Right forelimb (tissue), 1 donor: ENCODE measurements at regions not wholly inside any gene's neighbourhood (a gene's known extent, or its start where the extent isn't known, plus 50 kb on each side); places are given as distances from the start of the nearest gene placed in this dataset.
"Not testable (repeated sequence)": the region's sequence is repeated elsewhere in the genome, so short reads cannot be mapped to it uniquely, and the experiment has no call there.

ENCODE experiments used
- DNase-seq: peaks from one replicate; pipeline ENCODE4 v3.0.0-alpha.2; 2018

DNA sequence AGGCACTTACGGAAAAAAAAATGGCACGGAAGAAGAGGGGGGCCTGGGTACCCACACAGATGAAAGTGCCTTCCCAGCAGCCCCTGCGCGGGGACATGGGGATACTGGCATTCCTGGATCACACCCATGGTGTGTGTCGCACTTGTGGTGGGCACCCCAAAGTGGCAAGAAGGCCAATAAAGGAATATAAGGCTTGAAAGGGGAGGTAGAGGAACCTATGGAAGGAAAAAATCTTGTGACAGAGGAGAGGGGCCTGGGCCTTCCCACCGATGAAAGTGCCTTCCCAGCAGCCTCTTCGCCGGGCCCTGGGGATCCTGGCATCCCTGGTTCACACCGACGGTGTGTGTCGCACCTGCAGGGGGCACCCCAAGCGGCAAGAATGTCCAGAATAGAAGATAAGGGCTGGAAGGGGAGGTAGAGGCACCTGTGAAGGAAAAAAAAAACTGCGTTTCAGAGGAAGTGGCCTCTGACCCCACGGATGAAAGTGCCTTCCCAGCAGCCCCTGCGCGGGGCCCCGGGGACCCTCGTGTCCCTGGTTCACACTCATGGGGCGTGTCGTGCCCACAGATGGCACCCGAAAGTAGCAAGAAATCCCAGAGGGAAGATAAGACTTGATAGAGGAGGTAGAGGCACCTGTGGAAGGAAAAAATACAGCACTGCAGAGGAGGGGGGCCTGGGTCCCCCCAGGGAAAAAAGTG, 284.0 kb downstream of the ALG10 start:
- DNase-seq: no peak

DNA sequence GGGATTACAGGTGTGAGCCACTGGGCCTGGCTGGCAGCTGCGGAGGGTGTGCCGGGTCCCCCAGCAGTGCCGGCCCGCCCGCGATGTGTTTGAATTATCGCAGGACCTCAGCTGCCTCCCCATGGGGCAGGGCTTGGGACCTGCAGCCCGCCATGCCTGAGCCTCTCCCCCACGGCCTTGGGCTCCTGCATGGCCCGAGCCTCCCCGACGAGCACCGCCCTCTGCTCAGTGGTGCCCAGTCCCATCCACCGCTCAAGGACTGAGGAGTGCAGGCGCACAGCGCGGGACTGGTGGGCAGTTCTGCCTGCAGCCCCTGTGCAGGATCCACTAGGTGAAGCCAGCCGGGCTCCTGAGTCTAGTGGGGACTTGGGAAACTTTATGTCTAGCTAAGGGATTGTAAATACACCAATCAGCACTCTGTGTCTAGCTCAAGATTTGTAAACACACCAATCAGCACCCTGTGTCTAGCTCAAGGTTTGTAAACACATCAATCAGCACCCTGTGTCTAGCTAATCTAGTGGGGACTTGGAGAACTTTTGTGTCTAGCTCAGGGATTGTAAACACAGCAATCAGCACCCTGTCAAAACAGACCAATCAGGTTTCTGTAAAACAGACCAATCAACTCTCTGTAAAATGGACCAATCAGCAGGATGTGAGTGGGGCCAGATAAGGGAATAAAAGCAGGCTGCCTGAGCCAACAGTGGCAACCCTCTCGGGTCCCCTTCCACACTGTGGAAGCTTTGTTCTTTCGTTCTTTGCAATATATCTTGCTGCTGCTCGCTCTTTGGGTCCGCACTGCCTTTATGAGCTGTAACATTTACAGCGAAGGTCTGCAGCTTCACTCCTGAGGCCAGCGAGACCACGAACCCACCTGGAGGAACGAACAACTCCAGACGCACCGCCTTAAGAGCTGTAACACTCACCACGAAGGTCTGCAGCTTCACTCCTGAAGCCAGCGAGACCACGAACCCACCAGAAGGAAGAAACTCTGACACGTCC, 287.8 kb downstream of the ALG10 start:
- DNase-seq: not testable (repeated sequence)

DNA sequence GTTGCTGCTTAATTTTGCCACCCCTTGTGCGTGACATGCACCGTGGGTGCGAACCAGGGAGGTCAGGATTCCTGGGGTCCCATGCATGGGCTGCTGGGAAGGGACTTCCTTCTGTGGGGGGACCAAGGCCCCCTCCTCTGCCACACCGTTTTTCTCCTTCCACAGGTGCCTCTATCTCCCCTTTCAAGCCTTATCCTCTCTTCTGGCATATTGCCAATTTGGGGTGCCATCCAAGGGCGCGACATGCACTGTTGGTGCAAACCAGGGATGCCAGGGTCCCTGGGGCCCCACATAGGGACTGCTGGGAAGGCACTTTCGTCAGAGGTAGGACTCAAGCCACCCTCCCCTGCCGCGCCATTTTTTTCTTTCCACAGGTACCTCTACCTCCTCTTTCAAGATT, 289.0 kb downstream of the ALG10 start:
- DNase-seq: no peak

DNA sequence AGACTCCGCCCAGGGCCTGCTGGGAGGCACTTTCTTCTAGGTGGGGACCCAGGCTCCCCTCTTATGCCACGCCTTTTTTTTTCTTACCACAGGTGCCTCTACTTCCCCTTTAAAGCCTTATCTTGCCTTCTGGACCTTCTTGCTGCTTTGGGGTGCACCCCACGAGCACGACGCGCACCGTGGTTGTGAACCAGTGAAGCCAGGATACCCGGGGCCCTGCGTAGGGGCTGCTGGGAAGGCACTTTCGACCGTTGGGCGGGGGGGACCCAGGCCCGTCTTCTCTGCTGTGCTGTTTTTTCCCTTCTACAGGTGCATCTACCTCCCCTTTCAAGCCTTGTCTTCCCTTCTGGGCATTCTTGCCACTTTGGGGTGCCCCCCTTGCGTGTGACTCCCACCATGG, 305.4 kb downstream of the ALG10 start:
- no peak for DNase-seq

DNA sequence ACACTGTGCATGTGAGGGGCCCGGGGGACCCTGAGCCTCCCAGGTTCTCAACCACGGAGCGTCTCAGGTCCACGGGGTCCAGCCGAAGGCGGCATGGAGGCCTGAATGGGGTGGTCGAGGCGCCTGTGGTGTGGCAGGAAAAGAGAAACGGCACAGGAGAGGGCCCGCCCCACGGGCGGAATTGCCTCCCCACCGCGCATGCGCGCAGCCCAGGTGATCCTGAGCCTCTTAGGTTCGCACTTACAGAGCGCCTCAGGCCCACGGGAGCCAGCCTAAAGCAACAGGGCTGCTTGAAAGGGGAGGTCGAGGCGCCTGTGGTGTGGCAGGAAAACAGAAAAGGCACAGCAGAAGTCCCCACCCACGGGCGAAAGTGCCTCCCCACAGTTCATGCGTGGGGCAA, 311.0 kb downstream of the ALG10 start:
- no peak for DNase-seq

DNA sequence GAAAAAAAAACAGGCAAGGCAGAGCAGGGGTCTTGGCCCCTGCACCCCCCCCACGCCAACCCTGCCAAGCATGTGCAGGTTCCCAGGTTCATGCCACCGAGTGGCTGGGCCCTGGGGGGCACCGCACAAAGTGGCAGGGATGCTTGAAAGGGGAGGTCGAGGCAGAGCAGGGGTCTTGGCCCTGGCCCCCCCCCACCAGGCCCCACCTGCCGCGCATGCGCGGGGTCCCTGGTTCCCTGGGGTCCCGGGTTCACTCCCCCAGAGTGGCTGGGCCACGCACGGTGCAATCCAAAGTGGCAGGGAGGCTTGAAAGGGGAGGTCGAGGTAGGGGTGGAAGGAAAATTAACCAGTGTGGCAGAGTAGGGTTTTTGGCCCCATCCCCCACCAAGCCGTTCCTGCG, 312.2 kb downstream of the ALG10 start:
- no peak for DNase-seq

DNA sequence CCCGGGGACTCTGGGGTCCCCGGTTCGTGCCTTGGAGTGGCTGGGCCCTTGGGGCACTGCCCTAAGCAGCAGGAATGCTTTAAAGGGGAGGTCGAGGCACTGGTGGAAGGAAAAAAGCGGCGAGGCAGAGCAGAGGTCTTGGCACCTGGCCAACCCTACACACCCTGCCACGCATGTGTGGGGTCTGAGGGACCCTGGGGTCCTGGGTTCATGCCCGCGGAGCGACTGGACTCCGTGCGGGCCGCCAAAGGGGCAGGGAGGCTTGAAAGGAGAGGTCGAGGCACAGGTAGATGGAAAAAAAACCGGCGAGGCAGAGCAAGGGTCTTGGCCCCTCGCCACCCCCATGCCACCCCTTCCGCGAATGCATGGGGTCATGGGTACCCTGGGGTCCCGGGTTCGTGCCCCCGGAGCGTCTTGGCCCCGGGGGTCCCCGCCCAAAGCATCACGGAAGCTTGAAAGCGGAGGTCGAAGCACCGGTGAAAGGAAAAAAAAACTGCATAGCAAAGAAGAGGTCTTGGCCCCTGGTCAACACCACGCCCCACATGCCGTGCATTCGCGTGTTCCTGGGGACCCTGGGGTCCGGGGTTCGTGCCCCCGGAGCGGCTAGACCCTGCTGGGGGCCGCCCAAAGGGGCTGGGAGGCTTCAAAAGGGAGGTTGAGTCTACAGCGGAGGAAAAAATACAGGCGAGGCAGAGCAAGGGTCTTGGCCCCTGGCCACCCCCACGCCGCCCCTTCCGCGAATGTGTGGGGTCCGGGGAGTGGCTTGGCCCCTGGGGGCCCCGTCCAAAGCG, 312.9 kb downstream of the ALG10 start:
- DNase-seq: no peak

DNA sequence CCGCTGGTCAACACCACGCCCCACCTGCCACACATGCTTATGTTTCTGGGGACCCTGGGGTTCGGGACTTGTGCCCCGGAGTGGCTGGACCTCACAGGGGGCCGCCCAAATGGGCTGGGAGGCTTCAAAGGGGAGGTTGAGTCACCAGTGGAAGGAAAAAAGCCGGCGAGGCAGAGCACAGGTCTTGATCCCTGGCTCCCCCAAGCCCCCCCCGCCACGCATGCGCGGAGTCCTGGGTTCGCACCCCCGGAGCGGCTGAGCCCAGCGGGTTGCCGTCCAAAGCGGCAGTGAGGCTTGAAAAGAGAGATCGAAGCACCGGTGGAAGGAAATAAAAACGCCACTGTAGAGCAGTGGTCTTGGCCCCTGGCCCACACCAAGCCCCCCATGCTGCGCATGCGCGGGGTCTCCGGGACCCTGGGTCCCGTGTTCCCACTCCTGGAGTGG, 313.5 kb downstream of the ALG10 start:
- DNase-seq: no peak

DNA sequence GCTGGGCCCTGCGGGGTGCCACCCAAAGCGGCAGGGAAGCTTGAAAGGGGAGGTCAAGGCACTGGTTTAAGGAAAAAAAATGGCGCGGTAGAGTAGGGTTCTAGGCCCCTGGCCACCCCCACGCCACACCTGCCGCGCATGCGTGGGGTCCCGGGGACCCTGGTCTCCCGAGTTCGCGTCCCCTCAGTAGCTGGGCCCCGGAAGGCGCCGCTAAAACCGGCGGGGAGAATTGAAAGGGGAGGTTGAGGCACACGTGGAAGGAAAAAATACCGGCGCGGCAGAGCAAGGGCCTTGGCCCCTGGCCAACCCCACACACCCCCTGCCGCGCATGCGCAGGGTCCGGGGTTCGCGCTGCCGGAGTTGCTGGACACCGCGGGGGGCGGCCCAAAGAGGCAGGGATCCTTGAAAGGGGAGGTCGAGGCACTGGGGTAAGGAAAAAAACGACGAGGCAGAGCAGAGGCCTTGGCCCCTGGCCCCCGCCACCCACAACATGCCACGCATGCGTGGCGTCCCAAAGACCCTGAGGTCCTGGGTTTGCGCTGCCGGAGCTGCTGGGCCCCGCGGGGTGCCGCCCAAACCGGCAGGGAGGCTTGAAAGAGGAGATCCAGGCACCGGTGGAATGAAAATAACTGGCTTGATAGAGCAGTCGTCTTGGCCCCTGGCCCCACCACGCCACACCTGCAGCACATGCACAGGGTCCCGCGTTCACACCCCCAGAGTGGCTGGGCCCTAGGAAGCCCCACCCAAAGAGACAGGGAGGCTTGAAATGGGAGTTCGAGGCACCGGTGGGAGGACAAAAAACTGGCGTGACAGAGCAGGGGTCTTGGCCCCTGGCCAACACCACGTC, 314.5 kb downstream of the ALG10 start:
- no peak for DNase-seq

DNA sequence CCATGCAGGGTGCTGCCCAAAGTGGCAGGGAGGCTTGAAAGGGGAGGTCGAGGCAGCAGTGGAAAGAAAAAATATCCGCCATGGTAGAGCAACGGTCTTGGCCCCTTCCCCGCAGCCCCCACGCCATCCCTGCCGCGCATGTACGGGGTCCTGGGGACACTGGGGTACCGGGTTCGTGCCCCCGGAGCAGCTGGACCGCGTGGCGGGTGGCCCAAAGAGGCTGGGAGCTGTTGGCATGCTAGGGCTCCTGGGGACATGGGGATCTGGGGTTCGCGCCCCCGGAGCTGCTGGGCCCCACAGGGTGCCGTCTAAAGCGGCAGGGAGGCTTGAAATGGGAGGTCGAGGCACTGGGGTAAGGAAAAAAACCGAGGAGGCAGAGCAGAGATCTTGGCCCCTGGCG, 316.5 kb downstream of the ALG10 start:
- DNase-seq: no peak

DNA sequence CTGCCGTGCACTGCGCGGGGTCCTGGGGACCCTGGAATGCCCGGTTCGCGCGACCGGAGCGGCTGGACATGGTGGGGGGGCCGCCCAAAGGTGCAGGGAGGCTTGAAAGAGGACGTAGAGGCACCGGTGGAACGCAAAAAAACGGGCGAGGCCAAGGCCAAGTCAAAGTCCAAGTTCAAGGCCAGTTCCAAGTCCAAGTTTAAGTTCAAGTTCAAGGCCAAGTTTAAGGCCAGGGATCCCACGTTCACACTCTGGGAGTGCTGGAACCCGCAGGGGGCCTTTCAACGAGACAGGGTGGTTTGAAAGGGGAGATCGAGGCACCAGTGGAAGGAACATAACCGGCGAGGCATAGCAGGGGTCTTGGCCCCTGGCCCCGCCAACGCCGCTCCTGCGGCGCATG, 317.6 kb downstream of the ALG10 start:
- DNase-seq: no peak

DNA sequence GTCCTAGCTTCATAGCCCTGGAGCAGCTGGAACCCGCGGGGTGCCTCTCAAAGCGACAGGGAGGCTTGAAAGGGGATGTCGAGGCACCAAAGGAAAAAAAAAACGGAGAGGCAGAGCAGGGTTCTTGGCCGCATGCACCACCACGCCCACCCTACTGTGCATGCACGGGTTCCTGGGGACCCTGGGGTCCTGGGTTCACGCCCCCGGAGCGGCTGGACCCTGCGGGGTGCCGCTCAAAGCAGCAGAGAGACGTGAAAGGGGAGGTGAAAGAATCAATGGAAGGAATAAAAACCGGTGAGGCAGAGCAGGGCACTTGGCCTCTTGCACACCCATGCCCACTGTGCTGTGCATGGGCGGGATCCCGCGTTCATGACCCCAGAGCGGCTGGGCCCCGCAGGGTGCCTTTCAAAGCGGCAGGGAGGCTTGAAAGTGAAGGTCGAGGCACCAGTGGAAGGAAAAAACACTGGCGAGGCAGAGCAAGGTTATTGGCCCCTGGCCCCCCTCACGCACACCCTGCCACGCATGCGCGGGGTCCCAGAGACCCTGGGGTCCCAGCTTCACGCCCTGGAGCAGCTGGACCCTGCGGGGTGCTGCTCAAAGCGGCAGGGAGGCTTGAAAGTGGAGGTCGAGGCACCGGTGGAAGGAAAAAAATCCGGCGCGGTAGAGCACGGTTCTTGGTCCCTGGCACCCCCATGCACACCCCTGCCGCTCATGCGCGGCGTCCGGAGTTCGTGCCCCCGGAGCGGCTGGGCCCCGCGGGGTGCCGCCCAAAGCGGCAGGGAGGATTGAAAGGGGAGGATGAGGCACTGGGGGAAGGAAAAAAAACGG, 318.5 kb downstream of the ALG10 start:
- DNase-seq: no peak

DNA sequence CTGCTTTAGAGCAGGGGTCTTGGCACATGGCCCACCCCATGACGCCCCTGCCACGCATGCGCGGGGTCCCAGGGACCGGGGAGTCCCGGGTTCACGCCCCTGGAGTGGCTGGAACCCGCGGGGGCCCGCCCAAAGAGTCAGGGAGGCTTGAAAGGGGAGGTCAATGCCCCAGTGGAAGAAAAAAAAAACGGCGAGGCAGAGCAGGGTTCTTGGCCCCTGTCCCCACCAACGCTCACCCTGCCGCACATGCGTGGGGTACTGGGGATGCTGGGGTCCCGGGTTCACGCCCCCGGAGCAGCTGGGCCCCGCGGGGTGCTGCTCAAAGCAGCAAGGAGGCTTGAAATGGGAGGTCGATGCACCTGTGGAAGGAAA, 319.1 kb downstream of the ALG10 start:
- DNase-seq: no peak

DNA sequence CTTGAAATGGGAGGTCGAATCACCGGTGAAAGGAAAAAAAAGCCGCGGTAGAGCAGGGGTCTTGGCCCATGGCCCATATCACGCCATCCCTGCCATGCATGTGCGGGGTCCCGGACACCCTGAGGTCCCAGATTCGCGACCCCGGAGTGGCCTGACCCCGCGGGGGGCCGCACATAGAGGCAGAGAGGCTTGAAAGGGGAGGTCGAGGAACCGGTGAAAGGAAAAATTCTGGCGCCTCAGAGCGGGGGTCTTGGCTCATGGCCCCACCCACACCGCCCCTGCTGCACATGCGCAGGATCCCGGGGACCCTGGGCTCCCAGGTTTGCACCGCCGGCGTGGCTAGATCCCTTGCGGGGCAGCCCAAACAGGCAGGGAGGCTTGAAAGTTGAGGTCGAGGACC, 319.8 kb downstream of the ALG10 start:
- DNase-seq: no peak

DNA sequence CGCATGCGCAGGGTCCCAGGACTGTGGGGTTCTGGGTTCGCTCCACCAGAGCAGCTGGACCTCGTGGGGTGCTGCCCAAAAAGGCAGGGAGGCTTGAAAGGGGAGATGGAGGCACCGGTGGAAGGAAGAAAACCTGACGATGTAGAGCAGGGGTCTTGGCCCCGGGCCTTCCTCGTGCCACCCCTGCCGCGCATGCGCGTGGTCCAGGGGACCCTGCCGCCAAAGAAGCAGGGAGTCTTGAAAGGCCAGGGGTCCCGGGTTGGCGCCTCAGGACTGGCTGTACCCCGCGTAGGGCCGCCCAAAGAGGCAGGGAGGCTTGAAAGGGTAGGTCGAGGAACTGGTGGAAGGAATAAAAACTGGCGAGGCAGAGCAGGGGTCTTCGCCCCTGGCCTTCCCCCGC, 321.0 kb downstream of the ALG10 start:
- no peak for DNase-seq

DNA sequence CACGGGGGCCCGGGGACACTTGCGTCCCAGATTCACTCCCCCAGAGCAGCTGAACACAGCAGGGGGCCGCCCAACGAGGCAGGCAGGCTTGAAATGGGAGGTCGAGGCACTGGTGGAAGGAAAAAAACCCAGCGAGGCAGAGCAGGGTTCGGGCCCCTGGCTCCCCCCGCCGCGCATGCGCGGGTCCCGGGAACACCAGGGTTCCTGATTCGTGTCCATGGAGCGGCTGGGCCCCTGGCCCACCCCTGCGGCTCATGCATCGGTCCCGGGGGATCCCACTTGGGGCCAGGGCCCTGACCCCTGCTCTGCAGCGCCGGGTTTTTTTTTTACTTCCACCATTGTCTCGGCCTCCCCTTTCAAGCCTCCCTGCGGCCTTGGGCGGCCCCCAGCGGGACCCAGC, 321.5 kb downstream of the ALG10 start:
- no peak for DNase-seq

DNA sequence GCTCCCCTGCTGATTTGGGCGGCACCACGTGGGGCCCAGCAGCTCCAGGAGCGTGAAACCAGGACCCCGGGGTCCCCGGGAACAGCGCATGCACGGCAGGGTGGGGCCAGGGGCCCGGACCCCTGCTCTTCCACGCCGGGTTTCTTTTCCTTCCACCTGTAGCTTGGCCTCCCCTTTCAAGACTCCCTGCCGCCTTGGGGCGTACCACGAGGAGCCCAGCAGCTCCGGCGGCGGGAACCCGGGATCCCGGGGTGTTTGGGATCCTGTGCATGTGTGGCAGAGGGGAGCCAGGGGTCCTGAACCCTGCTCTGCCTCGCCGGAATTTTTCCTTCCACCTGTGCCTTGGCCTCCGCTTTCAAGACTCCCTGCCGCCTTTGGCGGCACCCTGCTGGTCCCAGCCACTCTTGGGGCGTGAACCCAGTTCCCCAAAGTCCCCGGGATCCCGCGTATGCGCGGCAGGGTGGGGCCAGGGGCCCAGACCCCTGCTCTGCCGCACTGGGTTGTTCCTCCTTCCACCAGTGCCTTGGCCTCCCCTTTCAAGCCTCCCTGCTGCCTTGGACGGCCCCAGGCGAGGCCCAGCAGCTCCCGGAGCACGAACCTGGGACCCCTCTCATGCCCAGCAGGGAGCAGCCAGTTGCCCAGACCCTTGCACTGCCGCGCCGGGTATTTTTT, 322.7 kb downstream of the ALG10 start:
- DNase-seq: no peak

DNA sequence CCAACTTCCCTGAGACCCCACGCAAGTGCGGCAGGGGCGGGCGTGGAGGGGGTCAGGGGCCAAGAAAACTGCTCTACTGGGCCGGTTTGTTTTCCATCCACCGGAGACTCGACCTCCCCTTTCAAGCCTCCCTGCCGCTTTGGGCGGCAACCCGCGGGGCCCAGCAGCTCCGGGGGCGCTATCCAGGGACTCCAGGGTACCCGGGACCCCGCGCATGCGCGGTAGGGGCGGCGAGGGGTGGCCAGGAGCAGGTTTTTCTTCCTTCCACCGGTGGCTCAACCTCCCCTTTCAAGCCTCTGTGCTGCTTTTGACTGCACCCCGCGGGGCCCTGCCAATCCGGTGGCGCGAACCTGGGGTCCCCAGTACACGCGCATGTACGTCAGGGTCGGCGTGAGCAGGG, 323.5 kb downstream of the ALG10 start:
- DNase-seq: no peak

DNA sequence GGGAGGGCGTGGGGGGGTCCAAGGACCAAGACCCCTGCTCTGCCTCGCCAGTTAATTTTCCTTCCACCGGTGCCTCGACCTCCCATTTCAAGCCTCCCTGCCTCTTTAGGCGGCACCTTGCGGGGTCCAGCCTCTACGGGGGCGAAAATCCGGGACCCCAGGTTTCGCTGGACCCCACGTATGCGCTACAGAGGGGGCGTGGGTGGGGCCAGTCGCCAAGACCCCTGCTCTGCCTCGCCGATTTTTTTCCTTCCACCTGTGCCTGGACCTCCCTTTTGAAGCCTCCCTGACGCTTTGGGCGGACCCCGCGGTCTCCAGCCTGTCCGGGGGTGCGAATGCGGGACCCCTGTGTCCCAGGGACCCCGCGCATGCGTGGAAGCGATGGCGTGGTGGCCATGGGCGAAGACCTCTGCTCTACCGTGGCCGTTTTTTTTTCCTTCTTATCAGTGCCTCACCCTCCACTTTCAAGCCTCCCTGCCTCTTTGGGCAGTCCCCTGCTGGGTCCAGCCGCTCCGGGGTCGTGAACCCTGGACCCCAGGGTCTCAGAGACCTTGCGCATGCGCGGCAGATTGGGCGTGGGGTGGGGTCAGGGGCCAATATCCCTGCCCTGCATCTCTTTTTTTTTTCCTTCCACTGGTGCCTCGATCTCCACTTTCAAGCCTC, 324.2 kb downstream of the ALG10 start:
- DNase-seq: no peak

DNA sequence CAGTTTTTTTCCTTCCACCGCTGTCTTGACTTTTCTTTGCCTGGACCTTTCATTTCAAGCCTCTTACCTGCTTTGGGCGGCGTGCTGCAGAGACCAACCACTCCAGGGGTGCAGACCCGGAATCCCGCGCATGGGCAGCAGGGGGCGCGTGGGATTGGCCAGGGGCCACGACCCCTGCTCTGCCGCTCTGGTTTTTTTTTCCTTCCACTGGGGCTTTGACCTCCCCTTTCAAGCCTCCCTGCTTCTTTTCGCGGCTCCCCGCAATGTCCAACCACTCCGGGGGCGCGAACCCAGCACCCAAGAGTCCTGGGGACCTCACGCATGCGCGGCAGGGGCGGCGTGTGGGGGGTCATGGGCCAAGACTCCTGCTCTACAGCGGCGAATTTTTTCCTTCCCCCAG, 325.1 kb downstream of the ALG10 start:
- DNase-seq: no peak
